ENCODE measurements at regions not wholly inside any gene's neighbourhood (a gene's known extent, or its start where the extent isn't known, plus 50 kb on each side); places are given as distances from the start of the nearest gene placed in this dataset.

- no peak for DNase-seq (ENCODE audit: low read depth, low spot score)
Measured at GRCh38 chr3:107992976-107993684, 97.7 kb downstream of the CD47 start.

GRCh38 chr3:107990926-107991325, 99.9 kb downstream of the CD47 start:
- DNase-seq (ENCODE audit: low read depth, low spot score), result no peak

GRCh38 chr3:107990433-107990832, 100.4 kb downstream of the CD47 start:
- no peak for DNase-seq (ENCODE audit: low read depth, low spot score)

GRCh38 chr3:107989661-107990060, 101.2 kb downstream of the CD47 start:
- DNase-seq (ENCODE audit: low read depth, low spot score), result no peak

GRCh38 chr3:107988460-107989175, 102.2 kb downstream of the CD47 start:
- no peak for DNase-seq (ENCODE audit: low read depth, low spot score)

GRCh38 chr3:107987036-107987939, 103.5 kb downstream of the CD47 start:
- no peak for DNase-seq (ENCODE audit: low read depth, low spot score)

GRCh38 chr3:107986505-107986904, 104.3 kb downstream of the CD47 start:
- no peak for DNase-seq (ENCODE audit: low read depth, low spot score)

GRCh38 chr3:107985496-107985895, 105.3 kb downstream of the CD47 start:
- DNase-seq (ENCODE audit: low read depth, low spot score), result no peak

GRCh38 chr3:107983247-107983646, 107.6 kb downstream of the CD47 start:
- DNase-seq (ENCODE audit: low read depth, low spot score), result no peak

GRCh38 chr3:107982165-107982564, 108.7 kb downstream of the CD47 start:
- DNase-seq (ENCODE audit: low read depth, low spot score), result no peak

GRCh38 chr3:107981471-107982111, 109.2 kb downstream of the CD47 start:
- DNase-seq (ENCODE audit: low read depth, low spot score), result no peak

GRCh38 chr3:107979538-107979937, 111.3 kb downstream of the CD47 start:
- no peak for DNase-seq (ENCODE audit: low read depth, low spot score)

- DNase-seq (ENCODE audit: low read depth, low spot score), result no peak
Measured at GRCh38 chr3:107978131-107979055, 112.4 kb downstream of the CD47 start.

GRCh38 chr3:107977221-107978130, 113.4 kb downstream of the CD47 start:
- no peak for DNase-seq (ENCODE audit: low read depth, low spot score)

- no peak for DNase-seq (ENCODE audit: low read depth, low spot score)
Measured at GRCh38 chr3:107976202-107976800, 114.5 kb downstream of the CD47 start.

GRCh38 chr3:107975529-107976201, 115.2 kb downstream of the CD47 start:
- DNase-seq (ENCODE audit: low read depth, low spot score), result no peak

GRCh38 chr3:107973961-107974360, 116.9 kb downstream of the CD47 start:
- DNase-seq (ENCODE audit: low read depth, low spot score), result no peak

GRCh38 chr3:107973152-107973551, 117.7 kb downstream of the CD47 start:
- no peak for DNase-seq (ENCODE audit: low read depth, low spot score)

Measured in activated naive CD8-positive, alpha-beta T cell treated with anti-CD3 and anti-CD28 coated beads, Interleukin-2, amount 50 U/mL, for 16 hours (primary cell).